Subcutaneous abdominal adipose tissue (tissue), 5 donors: ENCODE measurements at regions not wholly inside any gene's neighbourhood (a gene's known extent, or its start where the extent isn't known, plus 50 kb on each side); places are given as distances from the start of the nearest gene placed in this dataset.

Experiments used
- H3K27ac ChIP-seq: one replicate; pipeline ENCODE4 v1.7.0; 2013; ENCODE audit warnings: low read depth, mild to moderate bottlenecking, inconsistent platforms, low read length, moderate library complexity
- H3K27me3 ChIP-seq, 5 donors: one replicate each; pipeline ENCODE4 v1.7.0; 2013; ENCODE audit warnings: low read length in 5 of 5, inconsistent platforms in 1 of 5; ENCODE audit not compliant: control insufficient read depth in 5 of 5, insufficient read depth in 4 of 5
- H3K36me3 ChIP-seq, 5 donors: one replicate each; pipeline ENCODE4 v1.7.0; 2013; ENCODE audit warnings: low read length in 5 of 5; ENCODE audit not compliant: control insufficient read depth in 5 of 5, insufficient read depth in 5 of 5
- H3K4me1 ChIP-seq, 5 donors: one replicate each; pipeline ENCODE4 v1.7.0; 2013; ENCODE audit warnings: low read length in 5 of 5, mild to moderate bottlenecking in 3 of 5, moderate library complexity in 1 of 5; ENCODE audit not compliant: control insufficient read depth in 5 of 5, insufficient read depth in 5 of 5
- H3K4me3 ChIP-seq, 5 donors: one replicate each; pipeline ENCODE4 v1.7.0; 2013; ENCODE audit warnings: low read length in 5 of 5, low read depth in 1 of 5
- H3K9ac ChIP-seq, 5 donors: one replicate each; pipeline ENCODE4 v1.7.0; 2013; ENCODE audit warnings: low read length in 5 of 5, mild to moderate bottlenecking in 4 of 5, moderate library complexity in 3 of 5
- H3K9me3 ChIP-seq, 5 donors: one replicate each; pipeline ENCODE4 v1.7.0; 2013; ENCODE audit warnings: low read length in 5 of 5; ENCODE audit not compliant: control insufficient read depth in 5 of 5
- donor health status: healthy.
- donor health status: healthy.
- donor health status: healthy.
- donor health status: healthy.
- donor health status: healthy.

- Histone ChIP-seq H3K27ac (no peak overlapping the region), H3K4me3 (no peak overlapping the region), H3K4me1 (no peaks in the 10 kb centered on the region), H3K27me3 (peaks cover 0 to 7% (median 0%) of the 10 kb centered on the region in 5 donors), H3K9me3 (peaks cover 0 to 4% (median 0%) of the 10 kb centered on the region in 5 donors), H3K9ac (no peak overlapping the region), H3K36me3 (no peaks in the 10 kb centered on the region)
These were observed 192.6 kb upstream of the AJAP1 start for GRCh38 chr1:4461726-4462290.

GRCh38 chr1:4462831-4463484 lies 191.5 kb upstream of the AJAP1 start:
- Histone ChIP-seq H3K27me3 (peaks cover 0 to 7% (median 0%) of the 10 kb centered on the region in 5 donors), H3K4me3 (no peak overlapping the region), H3K9ac (no peak overlapping the region), H3K27ac (no peak overlapping the region), H3K4me1 (no peaks in the 10 kb centered on the region), H3K36me3 (no peaks in the 10 kb centered on the region), H3K9me3 (peaks cover 0 to 4% (median 0%) of the 10 kb centered on the region in 5 donors)

GRCh38 chr1:4463631-4464030 lies 190.8 kb upstream of the AJAP1 start:
- Histone ChIP-seq H3K9ac (no peak overlapping the region), H3K36me3 (no peaks in the 10 kb centered on the region), H3K27me3 (peaks cover 0 to 7% (median 2%) of the 10 kb centered on the region in 5 donors), H3K4me1 (no peaks in the 10 kb centered on the region), H3K27ac (no peak overlapping the region), H3K4me3 (no peak overlapping the region), H3K9me3 (peaks cover 0 to 4% (median 0%) of the 10 kb centered on the region in 5 donors)

GRCh38 chr1:4464478-4464877 lies 189.9 kb upstream of the AJAP1 start:
- H3K4me1 ChIP-seq, result no peaks in the 10 kb centered on the region
- H3K4me3 ChIP-seq, result no peak overlapping the region
- H3K27me3 ChIP-seq, result peaks cover 0 to 7% (median 2%) of the 10 kb centered on the region in 5 donors
- no peaks in the 10 kb centered on the region for H3K36me3 ChIP-seq
- H3K27ac ChIP-seq, result no peak overlapping the region
- no peaks in the 10 kb centered on the region for H3K9me3 ChIP-seq
- H3K9ac ChIP-seq, result no peak overlapping the region

GRCh38 chr1:4467241-4467640 lies 187.2 kb upstream of the AJAP1 start:
- H3K4me1 ChIP-seq, result no peaks in the 10 kb centered on the region
- H3K27me3 ChIP-seq, result peaks cover 0 to 8% (median 2%) of the 10 kb centered on the region in 5 donors
- H3K9me3 ChIP-seq, result peaks cover 0 to 3% (median 0%) of the 10 kb centered on the region in 5 donors
- no peak overlapping the region for H3K9ac ChIP-seq
- no peak overlapping the region for H3K4me3 ChIP-seq
- no peak overlapping the region for H3K27ac ChIP-seq
- no peaks in the 10 kb centered on the region for H3K36me3 ChIP-seq

GRCh38 chr1:4468386-4468785 lies 186.0 kb upstream of the AJAP1 start:
- Histone ChIP-seq H3K9ac (no peak overlapping the region), H3K27me3 (peaks cover 0 to 8% (median 2%) of the 10 kb centered on the region in 5 donors), H3K36me3 (no peaks in the 10 kb centered on the region), H3K27ac (no peak overlapping the region), H3K4me3 (no peak overlapping the region), H3K4me1 (no peaks in the 10 kb centered on the region), H3K9me3 (peaks cover 0 to 3% (median 0%) of the 10 kb centered on the region in 5 donors)

GRCh38 chr1:4468804-4469514 lies 185.4 kb upstream of the AJAP1 start:
- Histone ChIP-seq H3K27me3 (peaks cover 0 to 8% (median 2%) of the 10 kb centered on the region in 5 donors), H3K4me1 (no peaks in the 10 kb centered on the region), H3K9ac (no peak overlapping the region), H3K27ac (no peak overlapping the region), H3K9me3 (peaks cover 0 to 3% (median 0%) of the 10 kb centered on the region in 5 donors), H3K36me3 (no peaks in the 10 kb centered on the region), H3K4me3 (no peak overlapping the region)

- Histone ChIP-seq H3K36me3 (no peaks in the 10 kb centered on the region), H3K4me1 (no peaks in the 10 kb centered on the region), H3K27me3 (peaks cover 0 to 4% (median 0%) of the 10 kb centered on the region in 5 donors), H3K27ac (no peak overlapping the region), H3K4me3 (no peak overlapping the region), H3K9me3 (peaks cover 14 to 22% (median 20%) of the 10 kb centered on the region in 5 donors), H3K9ac (no peak overlapping the region)
These were observed 178.0 kb upstream of the AJAP1 start for GRCh38 chr1:4476394-4476793.

- peaks cover 6 to 9% (median 8%) of the 10 kb centered on the region in 5 donors for H3K27me3 ChIP-seq
- H3K27ac ChIP-seq, result no peak overlapping the region
- H3K36me3 ChIP-seq, result no peaks in the 10 kb centered on the region
- no peak overlapping the region for H3K9ac ChIP-seq
- H3K4me1 ChIP-seq, result peaks cover 0 to 1% (median 0%) of the 10 kb centered on the region in 5 donors
- H3K9me3 ChIP-seq, result peaks cover 7 to 11% (median 10%) of the 10 kb centered on the region in 5 donors
- H3K4me3 ChIP-seq, result no peak overlapping the region
These were observed 173.0 kb upstream of the AJAP1 start for GRCh38 chr1:4481451-4481850.

GRCh38 chr1:4482526-4482925 lies 171.9 kb upstream of the AJAP1 start:
- Histone ChIP-seq H3K9me3 (peaks cover 0 to 2% (median 0%) of the 10 kb centered on the region in 5 donors), H3K9ac (no peak overlapping the region), H3K36me3 (no peaks in the 10 kb centered on the region), H3K4me3 (no peak overlapping the region), H3K27ac (no peak overlapping the region), H3K4me1 (peaks cover 0 to 9% (median 0%) of the 10 kb centered on the region in 5 donors), H3K27me3 (peaks cover 7 to 9% (median 8%) of the 10 kb centered on the region in 5 donors)
